HL-60 (cell line): ENCODE measurements at regions not wholly inside any gene's neighbourhood (a gene's known extent, or its start where the extent isn't known, plus 50 kb on each side); places are given as distances from the start of the nearest gene placed in this dataset.

Experiments used
- GABPA ChIP-seq: IDR thresholded peaks from 2 replicates; pipeline ENCODE4 v1.6.1; 2012; ENCODE audit warnings: low read depth
- POLR2AphosphoS5 ChIP-seq: IDR thresholded peaks from 2 replicates; pipeline ENCODE4 v1.6.1; 2012; ENCODE audit warnings: low read depth
- SPI1 ChIP-seq: IDR thresholded peaks from 2 replicates; pipeline ENCODE4 v1.6.1; 2012; ENCODE audit warnings: low read depth, mild to moderate bottlenecking, borderline replicate concordance
- TF ChIP-seq, protein P1 (sequence below): IDR thresholded peaks from one replicate; pipeline ENCODE4 v1.5.1; 2011; ENCODE audit warnings: low read length, control low read depth, inconsistent platforms; ENCODE audit not compliant: insufficient read depth
- TF ChIP-seq, protein P2 (sequence below): IDR thresholded peaks from 2 replicates; pipeline ENCODE4 v1.6.1; 2012; ENCODE audit warnings: low read depth; ENCODE audit not compliant: insufficient replicate concordance

DNA sequence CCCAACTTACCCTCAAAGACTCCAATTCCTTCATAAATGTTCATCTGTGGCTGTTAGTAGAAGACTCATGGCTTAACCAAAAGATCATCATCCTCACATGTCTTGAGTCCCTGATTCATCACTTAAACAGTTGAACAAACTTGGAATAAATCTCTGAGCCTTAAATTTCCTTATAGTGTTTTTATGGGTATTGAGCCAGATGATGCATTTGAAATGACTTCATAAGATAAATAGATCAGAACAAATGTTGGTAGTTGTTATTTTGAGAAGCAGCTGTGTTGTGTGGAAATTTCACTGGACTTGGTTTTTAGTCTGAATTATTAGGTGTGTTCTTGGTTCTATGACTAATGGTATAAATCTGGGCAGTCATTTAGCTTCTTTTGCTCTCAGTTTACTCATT lies 236.2 kb downstream of the NNT start:
- TF ChIP-seq, protein P1, sequence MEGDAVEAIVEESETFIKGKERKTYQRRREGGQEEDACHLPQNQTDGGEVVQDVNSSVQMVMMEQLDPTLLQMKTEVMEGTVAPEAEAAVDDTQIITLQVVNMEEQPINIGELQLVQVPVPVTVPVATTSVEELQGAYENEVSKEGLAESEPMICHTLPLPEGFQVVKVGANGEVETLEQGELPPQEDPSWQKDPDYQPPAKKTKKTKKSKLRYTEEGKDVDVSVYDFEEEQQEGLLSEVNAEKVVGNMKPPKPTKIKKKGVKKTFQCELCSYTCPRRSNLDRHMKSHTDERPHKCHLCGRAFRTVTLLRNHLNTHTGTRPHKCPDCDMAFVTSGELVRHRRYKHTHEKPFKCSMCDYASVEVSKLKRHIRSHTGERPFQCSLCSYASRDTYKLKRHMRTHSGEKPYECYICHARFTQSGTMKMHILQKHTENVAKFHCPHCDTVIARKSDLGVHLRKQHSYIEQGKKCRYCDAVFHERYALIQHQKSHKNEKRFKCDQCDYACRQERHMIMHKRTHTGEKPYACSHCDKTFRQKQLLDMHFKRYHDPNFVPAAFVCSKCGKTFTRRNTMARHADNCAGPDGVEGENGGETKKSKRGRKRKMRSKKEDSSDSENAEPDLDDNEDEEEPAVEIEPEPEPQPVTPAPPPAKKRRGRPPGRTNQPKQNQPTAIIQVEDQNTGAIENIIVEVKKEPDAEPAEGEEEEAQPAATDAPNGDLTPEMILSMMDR, result no peak
- no peak for TF ChIP-seq POLR2AphosphoS5
- TF ChIP-seq GABPA, result no peak
- TF ChIP-seq, protein P2, sequence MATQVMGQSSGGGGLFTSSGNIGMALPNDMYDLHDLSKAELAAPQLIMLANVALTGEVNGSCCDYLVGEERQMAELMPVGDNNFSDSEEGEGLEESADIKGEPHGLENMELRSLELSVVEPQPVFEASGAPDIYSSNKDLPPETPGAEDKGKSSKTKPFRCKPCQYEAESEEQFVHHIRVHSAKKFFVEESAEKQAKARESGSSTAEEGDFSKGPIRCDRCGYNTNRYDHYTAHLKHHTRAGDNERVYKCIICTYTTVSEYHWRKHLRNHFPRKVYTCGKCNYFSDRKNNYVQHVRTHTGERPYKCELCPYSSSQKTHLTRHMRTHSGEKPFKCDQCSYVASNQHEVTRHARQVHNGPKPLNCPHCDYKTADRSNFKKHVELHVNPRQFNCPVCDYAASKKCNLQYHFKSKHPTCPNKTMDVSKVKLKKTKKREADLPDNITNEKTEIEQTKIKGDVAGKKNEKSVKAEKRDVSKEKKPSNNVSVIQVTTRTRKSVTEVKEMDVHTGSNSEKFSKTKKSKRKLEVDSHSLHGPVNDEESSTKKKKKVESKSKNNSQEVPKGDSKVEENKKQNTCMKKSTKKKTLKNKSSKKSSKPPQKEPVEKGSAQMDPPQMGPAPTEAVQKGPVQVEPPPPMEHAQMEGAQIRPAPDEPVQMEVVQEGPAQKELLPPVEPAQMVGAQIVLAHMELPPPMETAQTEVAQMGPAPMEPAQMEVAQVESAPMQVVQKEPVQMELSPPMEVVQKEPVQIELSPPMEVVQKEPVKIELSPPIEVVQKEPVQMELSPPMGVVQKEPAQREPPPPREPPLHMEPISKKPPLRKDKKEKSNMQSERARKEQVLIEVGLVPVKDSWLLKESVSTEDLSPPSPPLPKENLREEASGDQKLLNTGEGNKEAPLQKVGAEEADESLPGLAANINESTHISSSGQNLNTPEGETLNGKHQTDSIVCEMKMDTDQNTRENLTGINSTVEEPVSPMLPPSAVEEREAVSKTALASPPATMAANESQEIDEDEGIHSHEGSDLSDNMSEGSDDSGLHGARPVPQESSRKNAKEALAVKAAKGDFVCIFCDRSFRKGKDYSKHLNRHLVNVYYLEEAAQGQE, result no peak
- no peak for TF ChIP-seq SPI1
